ENCODE measurements at regions not wholly inside any gene's neighbourhood (a gene's known extent, or its start where the extent isn't known, plus 50 kb on each side); places are given as distances from the start of the nearest gene placed in this dataset.

- TF ChIP-seq CTCF (conservative IDR thresholded peaks at IDR 0.05) (no peak), ZFX (IDR thresholded peaks at IDR 0.05) (no peak)
Observed at GRCh38 chr10:16341637-16342036, 95.2 kb upstream of the PTER start.
